Right lobe of liver (tissue), 6 donors: ENCODE measurements at regions not wholly inside any gene's neighbourhood (a gene's known extent, or its start where the extent isn't known, plus 50 kb on each side); places are given as distances from the start of the nearest gene placed in this dataset.

Source experiments
- ATAC-seq, 4 donors: fragments of 200-7000 bp; cut with Tn5 transposase; one replicate each; pipeline ENCODE4 v1.9.1; 2020; ENCODE audit warnings: mild to moderate bottlenecking in 4 of 4, moderate library complexity in 4 of 4
- DNase-seq, 3 donors: peaks; one replicate each; pipeline ENCODE4 v3.0.0-alpha.2; 2020
- H3K27ac ChIP-seq, 3 donors: fragments of 200-600 bp; one replicate each; pipeline ENCODE4 v1.8.0; 2022
- H3K27me3 ChIP-seq, 2 donors: fragments of 200-600 bp; one replicate each; pipeline ENCODE4 v1.8.0; 2022
- H3K36me3 ChIP-seq, 4 donors: fragments of 200-600 bp; sonication (generic) in 1 of 4; one replicate each; pipeline versions ENCODE4 v1.5.1 to v1.8.0; 2017 to 2022; ENCODE audit warnings: control low read depth in 1 of 4
- H3K4me1 ChIP-seq, 4 donors: fragments of 200-600 bp; sonication (generic) in 1 of 4; one replicate each; pipeline versions ENCODE4 v1.5.1 to v1.8.0; 2017 to 2022; ENCODE audit warnings: control low read depth in 1 of 4
- H3K4me3 ChIP-seq, 3 donors: fragments of 200-600 bp; one replicate each; pipeline ENCODE4 v1.8.0; 2022
- H3K9me3 ChIP-seq, 4 donors: fragments of 200-600 bp; sonication (generic) in 1 of 4; one replicate each; pipeline versions ENCODE4 v1.5.1 to v1.8.0; 2017 to 2022; ENCODE audit warnings: control low read depth in 1 of 4
- POLR2A ChIP-seq: fragments of 450-650 bp; IDR thresholded peaks from one replicate; pipeline ENCODE4 v1.6.1; 2017; ENCODE audit warnings: antibody characterized with exemption, mild to moderate bottlenecking
- WGBS: methylation state at CpG from one replicate; pipeline ENCODE4 v1.1.6; 2018; ENCODE audit warnings: low coverage, low lambda C conversion rate; ENCODE audit not compliant: insufficient coverage; ENCODE audit errors: missing lambda C conversion rate; 5-methylcytosine and 5-hydroxymethylcytosine counted together
- intact Hi-C, 2 donors: fragments of 100-400 bp; cut with DNase I; formaldehyde crosslinking; loops; one replicate each; pipeline versions ENCODE4 v1.11.2 to v1.14.1; 2022
- TF ChIP-seq, protein P1 (sequence below), 4 donors: fragments of 200-600 bp in 3 of 4; fragments of 450-650 bp in 1 of 4; IDR thresholded peaks; one replicate each; pipeline versions ENCODE4 v1.5.1 to v1.8.0; 2016 to 2022; ENCODE audit warnings: antibody characterized with exemption in 4 of 4, mild to moderate bottlenecking in 2 of 4
- donor health status: DM: no; HTN: yes; CAD: no.
- donor health status: DM: no; HTN: no; CAD: no.
- donor health status: DM: no; HTN: no; CAD: no.
- donor health status: DM: no; HTN: yes; CAD: no.
- donor health status: DM: no; HTN: yes; CAD: no.

DNA sequence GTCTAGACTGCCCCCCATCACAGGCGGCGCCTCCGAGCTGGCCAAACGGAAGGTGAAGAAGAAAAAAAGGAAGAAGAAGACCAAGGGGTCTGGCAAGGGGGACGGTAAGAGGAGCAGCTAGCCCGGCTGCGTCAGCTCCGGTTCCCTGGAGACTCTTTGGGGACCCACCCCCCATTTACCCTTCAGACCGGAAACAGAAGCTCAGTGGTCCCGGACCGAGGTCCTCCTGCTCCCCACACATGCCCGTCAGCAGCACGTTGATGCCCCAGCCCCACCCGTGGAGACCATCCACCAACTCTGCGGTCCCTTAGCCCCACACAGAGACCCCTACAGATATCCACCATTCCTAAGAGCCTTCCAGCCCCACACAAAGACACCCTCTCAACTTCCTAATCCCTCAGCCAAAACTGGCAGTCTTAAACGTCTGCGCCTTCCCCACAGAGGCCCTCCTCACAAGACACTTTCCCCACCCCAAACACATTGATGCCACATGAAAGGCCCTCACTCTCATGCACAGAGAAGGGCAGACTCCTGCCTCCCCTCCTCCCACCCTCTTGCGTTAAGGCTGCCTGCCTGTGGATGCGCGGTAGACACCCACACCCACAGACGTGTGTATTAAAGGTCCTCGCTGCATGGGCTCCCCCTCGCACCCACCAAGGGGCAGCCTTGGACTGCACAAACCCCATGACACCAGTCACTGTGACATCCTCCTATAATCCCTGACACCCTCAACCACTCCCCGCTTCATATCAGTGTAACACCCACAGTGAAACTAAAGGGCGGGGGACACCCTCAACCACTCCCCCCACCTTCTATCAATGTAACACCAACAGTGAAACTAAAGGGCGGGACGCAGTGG lies 58.2 kb upstream of the RPH3AL start:
- peak in 1 of 3 donors; percentile 57 for DNase-seq
- peak in 1 of 4 donors; percentile 2 for ATAC-seq
- Histone ChIP-seq H3K27ac (peak overlapping the region; percentile 4 to 73 (median 39)), H3K9me3 (no peaks in the 10 kb centered on the region), H3K4me3 (peak overlapping the region; percentile 80 to 91 (median 80)), H3K4me1 (peaks cover 0 to 16% (median 4%) of the 10 kb centered on the region in 4 donors), H3K27me3 (no peaks in the 10 kb centered on the region), H3K36me3 (no peaks in the 10 kb centered on the region)
- 26% methylated on average over 19 of the region's 27 CpGs for WGBS
- TF ChIP-seq, protein P1, sequence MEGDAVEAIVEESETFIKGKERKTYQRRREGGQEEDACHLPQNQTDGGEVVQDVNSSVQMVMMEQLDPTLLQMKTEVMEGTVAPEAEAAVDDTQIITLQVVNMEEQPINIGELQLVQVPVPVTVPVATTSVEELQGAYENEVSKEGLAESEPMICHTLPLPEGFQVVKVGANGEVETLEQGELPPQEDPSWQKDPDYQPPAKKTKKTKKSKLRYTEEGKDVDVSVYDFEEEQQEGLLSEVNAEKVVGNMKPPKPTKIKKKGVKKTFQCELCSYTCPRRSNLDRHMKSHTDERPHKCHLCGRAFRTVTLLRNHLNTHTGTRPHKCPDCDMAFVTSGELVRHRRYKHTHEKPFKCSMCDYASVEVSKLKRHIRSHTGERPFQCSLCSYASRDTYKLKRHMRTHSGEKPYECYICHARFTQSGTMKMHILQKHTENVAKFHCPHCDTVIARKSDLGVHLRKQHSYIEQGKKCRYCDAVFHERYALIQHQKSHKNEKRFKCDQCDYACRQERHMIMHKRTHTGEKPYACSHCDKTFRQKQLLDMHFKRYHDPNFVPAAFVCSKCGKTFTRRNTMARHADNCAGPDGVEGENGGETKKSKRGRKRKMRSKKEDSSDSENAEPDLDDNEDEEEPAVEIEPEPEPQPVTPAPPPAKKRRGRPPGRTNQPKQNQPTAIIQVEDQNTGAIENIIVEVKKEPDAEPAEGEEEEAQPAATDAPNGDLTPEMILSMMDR (IDR thresholded peaks at IDR 0.05), result no peak
- no peak for TF ChIP-seq POLR2A
- intact Hi-C loops, result no loop called here

DNA sequence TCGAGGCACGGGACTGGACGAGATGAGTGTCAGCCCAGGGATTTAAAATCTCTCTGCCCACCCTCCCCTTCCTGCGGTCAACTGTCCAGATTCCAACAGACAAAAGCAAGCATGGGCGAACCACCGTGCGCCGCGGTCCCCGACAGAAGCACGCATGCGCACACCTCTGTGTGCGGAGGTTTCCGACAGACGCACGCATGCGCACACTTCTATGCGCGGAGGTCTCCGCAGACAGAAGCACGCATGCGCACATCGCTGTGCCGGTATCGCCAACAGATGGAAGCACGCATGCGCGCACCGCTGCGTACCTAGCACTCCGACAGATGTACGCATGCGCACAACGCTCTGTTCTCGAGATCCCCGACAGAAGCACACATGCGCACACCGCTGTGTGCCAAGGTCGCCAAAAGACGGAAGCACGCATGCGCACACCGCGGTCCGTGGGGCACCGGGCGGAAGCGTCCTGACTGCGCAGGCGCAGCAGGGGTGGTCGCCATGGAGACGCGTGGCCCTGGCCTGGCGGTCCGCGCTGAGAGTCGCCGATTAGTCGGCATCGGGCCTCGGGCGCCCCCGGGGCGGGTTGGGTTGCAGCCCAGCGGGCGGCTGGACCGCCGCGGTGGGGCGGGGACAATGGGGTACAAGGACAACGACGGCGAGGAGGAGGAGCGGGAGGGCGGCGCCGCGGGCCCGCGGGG lies 57.4 kb upstream of the RPH3AL start:
- no peaks in the 10 kb centered on the region for H3K27me3 ChIP-seq
- peaks cover 0 to 16% (median 4%) of the 10 kb centered on the region in 4 donors for H3K4me1 ChIP-seq
- H3K4me3 ChIP-seq, result peak overlapping the region; percentile 80 to 91 (median 80)
- DNase-seq (peak; percentile 99 to 100 (median 100)), ATAC-seq (peak; percentile 83 to 92 (median 86))
- intact Hi-C loops, result no loop called here
- no peaks in the 10 kb centered on the region for H3K9me3 ChIP-seq
- no peaks in the 10 kb centered on the region for H3K36me3 ChIP-seq
- peak overlapping the region; percentile 39 to 73 (median 50) for H3K27ac ChIP-seq
- TF ChIP-seq, protein P1 (IDR thresholded peaks at IDR 0.05), result no peak
- peak; percentile 64 for TF ChIP-seq POLR2A
- WGBS, result under 1% methylated on average over 26 of the region's 80 CpGs

DNA sequence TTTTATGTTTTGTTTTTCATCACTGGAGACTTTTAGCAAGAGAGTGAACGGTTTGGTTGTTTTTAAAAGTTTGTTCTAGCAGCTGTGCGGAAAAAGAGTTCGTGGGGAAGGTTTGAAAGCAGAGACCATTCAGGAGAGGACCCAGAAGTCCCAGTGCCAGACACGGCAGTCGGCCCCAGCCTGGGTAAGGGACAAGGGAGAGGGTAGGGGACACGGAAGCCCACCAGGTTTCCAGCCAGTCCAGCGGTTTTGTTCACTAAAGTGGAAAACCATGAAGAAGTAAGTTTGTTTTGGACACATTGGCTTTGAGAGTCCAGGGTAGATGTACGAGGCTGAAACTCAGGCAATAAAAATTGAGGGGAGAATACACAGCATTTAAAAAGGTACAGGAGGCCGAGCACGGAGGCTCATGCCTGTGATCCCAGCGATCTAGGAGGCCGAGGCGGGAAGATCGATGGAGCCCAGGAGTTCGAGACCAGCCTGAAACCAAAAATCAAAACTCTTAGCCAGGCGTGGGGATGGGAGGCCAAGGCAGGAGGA lies 56.8 kb upstream of the RPH3AL start:
- peak overlapping the region; percentile 27 to 52 (median 41) for H3K4me3 ChIP-seq
- H3K27me3 ChIP-seq, result no peaks in the 10 kb centered on the region
- TF ChIP-seq POLR2A, result no peak
- TF ChIP-seq, protein P1 (IDR thresholded peaks at IDR 0.05), result no peak
- peak in 1 of 3 donors; percentile 49 for DNase-seq
- 69% methylated on average over 11 of the region's 16 CpGs for WGBS
- ATAC-seq, result no peak
- H3K27ac ChIP-seq, result peak overlapping the region in 2 of 3 donors; percentile 30 to 50
- no peaks in the 10 kb centered on the region for H3K36me3 ChIP-seq
- no peaks in the 10 kb centered on the region for H3K9me3 ChIP-seq
- peaks cover 0 to 16% (median 4%) of the 10 kb centered on the region in 4 donors for H3K4me1 ChIP-seq
- intact Hi-C loops, result no loop called here

DNA sequence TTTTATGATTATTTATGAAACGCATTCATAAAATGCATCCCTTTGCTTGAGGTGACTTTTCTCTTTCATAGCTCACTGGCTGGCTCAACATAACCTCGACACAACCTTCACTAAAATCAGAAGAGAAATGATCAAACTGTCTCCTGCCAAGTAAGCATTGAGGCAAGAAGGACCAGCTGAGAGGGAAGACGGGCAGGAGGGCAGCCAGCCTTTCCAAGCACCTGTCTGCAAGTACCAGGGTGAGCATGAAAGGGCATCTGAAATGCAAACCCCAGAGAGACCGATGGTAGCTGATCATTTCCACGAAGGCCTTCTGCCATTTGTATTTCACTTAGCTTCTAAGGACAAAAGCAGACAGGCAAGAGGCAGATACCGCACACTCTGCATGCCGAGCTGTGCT lies 52.1 kb upstream of the RPH3AL start:
- ATAC-seq, result no peak
- intact Hi-C loops, result no loop called here
- no peak overlapping the region for H3K27ac ChIP-seq

More for the DNA sequence above, 52.1 kb upstream of the RPH3AL start:
- no peak for TF ChIP-seq POLR2A
- TF ChIP-seq, protein P1 (IDR thresholded peaks at IDR 0.05), result no peak
- Histone ChIP-seq H3K9me3 (no peaks in the 10 kb centered on the region), H3K27me3 (no peaks in the 10 kb centered on the region), H3K4me1 (no peaks in the 10 kb centered on the region), H3K4me3 (no peak overlapping the region), H3K36me3 (no peaks in the 10 kb centered on the region)
- WGBS, result 82% methylated on average over 7 of the region's 7 CpGs
- no peak for DNase-seq
